ENCODE measurements at regions not wholly inside any gene's neighbourhood (a gene's known extent, or its start where the extent isn't known, plus 50 kb on each side); places are given as distances from the start of the nearest gene placed in this dataset.
A peak's percentile ranks its signal among the peaks of the same experiment; 100 is the strongest.

DNA sequence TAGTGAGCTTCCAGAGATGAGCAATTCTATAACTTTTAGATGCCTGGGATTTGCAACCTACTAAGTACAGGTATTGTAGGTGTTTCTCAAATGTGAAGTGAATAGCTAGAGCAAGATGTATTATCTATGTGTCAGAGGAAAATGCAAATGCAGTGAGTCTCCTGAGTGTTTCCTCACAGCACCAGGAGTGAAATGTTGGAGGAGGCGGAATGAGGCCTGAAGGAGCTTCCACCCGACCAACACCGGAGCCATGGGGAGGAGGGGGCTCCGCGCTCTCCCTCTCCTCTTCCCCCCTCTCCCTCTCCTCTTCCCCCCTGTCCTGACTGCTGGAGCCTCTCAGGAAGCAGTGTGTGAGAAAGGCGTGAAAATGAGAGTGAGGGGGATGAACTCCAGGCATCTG lies 79.9 kb upstream of the RNF32 start:
- TF ChIP-seq CTCF (IDR thresholded peaks at IDR 0.05; ENCODE audit: control insufficient read depth, extremely low read depth, insufficient read depth), result no peak
- DNase-seq (ENCODE audit: low read depth), result no peak
- H3K4me3 ChIP-seq (ENCODE audit: low read depth, low read length), result no peak overlapping the region

- TF ChIP-seq CTCF (IDR thresholded peaks at IDR 0.05; ENCODE audit: control insufficient read depth, extremely low read depth, insufficient read depth), result 0 out of 2 replicates have a peak, but pooled peaks have one; percentile 16
- DNase-seq (ENCODE audit: low read depth), result no peak
- H3K4me3 ChIP-seq (ENCODE audit: low read depth, low read length), result no peak overlapping the region
Measured at GRCh38 chr7:156560075-156560474, 80.5 kb upstream of the RNF32 start.

DNA sequence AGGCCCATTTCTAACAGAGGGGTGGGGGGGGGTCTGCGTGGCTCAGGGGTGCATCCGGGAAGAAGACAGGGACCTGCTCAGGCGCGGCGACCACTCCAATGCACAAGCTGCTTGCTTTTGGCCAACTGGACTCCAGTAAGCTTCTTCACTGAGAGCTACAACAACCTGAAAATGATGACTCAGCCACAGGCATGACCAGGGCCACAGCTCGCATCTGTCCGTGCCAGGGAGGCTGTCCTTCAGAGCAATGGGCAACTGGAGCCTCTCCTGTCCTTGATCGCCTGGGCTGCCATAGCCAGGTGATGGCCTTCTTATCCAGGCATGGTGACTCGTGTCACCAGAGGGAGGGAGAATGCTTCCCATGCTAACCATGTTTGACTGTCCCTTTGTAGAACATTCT lies 81.6 kb upstream of the RNF32 start:
- H3K4me3 ChIP-seq (ENCODE audit: low read depth, low read length), result no peak overlapping the region
- no peak for TF ChIP-seq CTCF (IDR thresholded peaks at IDR 0.05; ENCODE audit: control insufficient read depth, extremely low read depth, insufficient read depth)
- DNase-seq (ENCODE audit: low read depth), result no peak

GRCh38 chr7:156558198-156558597 lies 82.4 kb upstream of the RNF32 start:
- no peak for TF ChIP-seq CTCF (IDR thresholded peaks at IDR 0.05; ENCODE audit: control insufficient read depth, extremely low read depth, insufficient read depth)
- no peak overlapping the region for H3K4me3 ChIP-seq (ENCODE audit: low read depth, low read length)
- no peak for DNase-seq (ENCODE audit: low read depth)

DNA sequence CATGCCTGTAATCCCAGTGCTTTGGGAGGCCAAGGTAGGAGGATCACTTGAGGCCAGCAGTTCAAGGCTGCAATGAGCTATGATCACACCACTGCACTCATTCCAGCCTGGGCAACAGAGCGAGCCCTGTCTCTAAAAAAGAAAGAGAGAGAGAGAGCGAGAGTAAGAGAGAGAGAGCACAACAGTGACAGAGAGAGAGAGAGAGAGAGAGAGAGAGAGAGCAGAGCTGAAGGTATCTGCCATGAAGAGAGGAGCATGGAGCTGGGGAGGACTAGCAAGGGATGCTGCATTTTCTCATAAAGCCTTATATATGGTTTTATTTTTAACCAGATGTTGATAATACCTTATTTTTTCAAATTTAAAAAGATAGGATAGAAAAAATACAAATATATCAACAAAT lies 84.5 kb upstream of the RNF32 start:
- no peak for TF ChIP-seq CTCF (IDR thresholded peaks at IDR 0.05; ENCODE audit: control insufficient read depth, extremely low read depth, insufficient read depth)
- DNase-seq (ENCODE audit: low read depth), result no peak
- H3K4me3 ChIP-seq (ENCODE audit: low read depth, low read length), result no peak overlapping the region

GRCh38 chr7:156554488-156554887 lies 86.1 kb upstream of the RNF32 start:
- DNase-seq (ENCODE audit: low read depth), result no peak
- no peak for TF ChIP-seq CTCF (IDR thresholded peaks at IDR 0.05; ENCODE audit: control insufficient read depth, extremely low read depth, insufficient read depth)
- no peak overlapping the region for H3K4me3 ChIP-seq (ENCODE audit: low read depth, low read length)

- no peak for DNase-seq (ENCODE audit: low read depth)
- no peak overlapping the region for H3K4me3 ChIP-seq (ENCODE audit: low read depth, low read length)
- TF ChIP-seq CTCF (IDR thresholded peaks at IDR 0.05; ENCODE audit: control insufficient read depth, extremely low read depth, insufficient read depth), result no peak
Measured at GRCh38 chr7:156549636-156550035, 90.9 kb upstream of the RNF32 start.

All from LNCaP clone FGC (cell line).